ENCODE measurements at regions not wholly inside any gene's neighbourhood (a gene's known extent, or its start where the extent isn't known, plus 50 kb on each side); places are given as distances from the start of the nearest gene placed in this dataset.

DNA sequence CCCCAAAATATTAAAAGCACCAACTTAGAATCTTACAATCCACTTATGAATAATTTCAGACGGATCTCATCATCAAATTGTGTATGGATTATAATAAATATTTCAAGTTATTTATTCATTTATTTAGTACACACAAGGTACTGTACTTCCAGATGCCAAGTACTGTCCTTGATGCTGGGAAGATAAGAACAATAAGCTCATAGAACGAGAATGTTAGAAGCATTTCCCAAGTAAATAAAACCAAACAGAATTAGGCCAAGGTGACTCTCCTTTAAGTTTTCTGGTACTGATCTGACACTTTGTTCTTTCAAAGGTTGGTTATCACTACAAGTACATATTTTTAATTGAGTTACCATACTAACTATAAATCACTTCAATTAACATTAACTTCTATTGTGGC lies 416.1 kb upstream of the ETAA1 start:
- H4K20me1 ChIP-seq (ENCODE audit: insufficient read depth), result no peaks in the 10 kb centered on the region
- no peaks in the 10 kb centered on the region for H3K9me3 ChIP-seq (ENCODE audit: low read length)
- H3K9ac ChIP-seq (ENCODE audit: low read length), result no peak overlapping the region
- H3K4me3 ChIP-seq (ENCODE audit: low read length), result no peak overlapping the region
- H3K36me3 ChIP-seq (ENCODE audit: insufficient read depth, low read length), result no peaks in the 10 kb centered on the region
- H3K9me2 ChIP-seq (ENCODE audit: insufficient read depth, low read length), result no peaks in the 10 kb centered on the region
- no peaks in the 10 kb centered on the region for H3K79me2 ChIP-seq (replicated peaks; ENCODE audit: insufficient read depth, low read length)
- H3F3A ChIP-seq (ENCODE audit: insufficient read depth, low read length, poor library complexity, severe bottlenecking), result no peaks in the 10 kb centered on the region
- H2AFZ ChIP-seq (ENCODE audit: low read depth, low read length), result no peak overlapping the region
- H3K27ac ChIP-seq (ENCODE audit: low read length), result no peak overlapping the region
- no peaks in the 10 kb centered on the region for H3K27me3 ChIP-seq (ENCODE audit: insufficient read depth, low read depth, low read length)
- no peak for TF ChIP-seq POLR2AphosphoS5 (IDR thresholded peaks at IDR 0.05)
- TF ChIP-seq, protein P1, sequence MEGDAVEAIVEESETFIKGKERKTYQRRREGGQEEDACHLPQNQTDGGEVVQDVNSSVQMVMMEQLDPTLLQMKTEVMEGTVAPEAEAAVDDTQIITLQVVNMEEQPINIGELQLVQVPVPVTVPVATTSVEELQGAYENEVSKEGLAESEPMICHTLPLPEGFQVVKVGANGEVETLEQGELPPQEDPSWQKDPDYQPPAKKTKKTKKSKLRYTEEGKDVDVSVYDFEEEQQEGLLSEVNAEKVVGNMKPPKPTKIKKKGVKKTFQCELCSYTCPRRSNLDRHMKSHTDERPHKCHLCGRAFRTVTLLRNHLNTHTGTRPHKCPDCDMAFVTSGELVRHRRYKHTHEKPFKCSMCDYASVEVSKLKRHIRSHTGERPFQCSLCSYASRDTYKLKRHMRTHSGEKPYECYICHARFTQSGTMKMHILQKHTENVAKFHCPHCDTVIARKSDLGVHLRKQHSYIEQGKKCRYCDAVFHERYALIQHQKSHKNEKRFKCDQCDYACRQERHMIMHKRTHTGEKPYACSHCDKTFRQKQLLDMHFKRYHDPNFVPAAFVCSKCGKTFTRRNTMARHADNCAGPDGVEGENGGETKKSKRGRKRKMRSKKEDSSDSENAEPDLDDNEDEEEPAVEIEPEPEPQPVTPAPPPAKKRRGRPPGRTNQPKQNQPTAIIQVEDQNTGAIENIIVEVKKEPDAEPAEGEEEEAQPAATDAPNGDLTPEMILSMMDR (IDR thresholded peaks at IDR 0.05; ENCODE audit: poor library complexity, severe bottlenecking), result no peak
- no peak for TF ChIP-seq EP300 (conservative IDR thresholded peaks at IDR 0.05; ENCODE audit: poor library complexity, severe bottlenecking)
- no peak for TF ChIP-seq SMC3 (conservative IDR thresholded peaks at IDR 0.05; ENCODE audit: poor library complexity)
- TF ChIP-seq TAF1 (IDR thresholded peaks at IDR 0.05; ENCODE audit: low read depth), result no peak
- no peak for TF ChIP-seq MXI1 (conservative IDR thresholded peaks at IDR 0.05; ENCODE audit: poor library complexity, severe bottlenecking)
- TF ChIP-seq, protein P2, sequence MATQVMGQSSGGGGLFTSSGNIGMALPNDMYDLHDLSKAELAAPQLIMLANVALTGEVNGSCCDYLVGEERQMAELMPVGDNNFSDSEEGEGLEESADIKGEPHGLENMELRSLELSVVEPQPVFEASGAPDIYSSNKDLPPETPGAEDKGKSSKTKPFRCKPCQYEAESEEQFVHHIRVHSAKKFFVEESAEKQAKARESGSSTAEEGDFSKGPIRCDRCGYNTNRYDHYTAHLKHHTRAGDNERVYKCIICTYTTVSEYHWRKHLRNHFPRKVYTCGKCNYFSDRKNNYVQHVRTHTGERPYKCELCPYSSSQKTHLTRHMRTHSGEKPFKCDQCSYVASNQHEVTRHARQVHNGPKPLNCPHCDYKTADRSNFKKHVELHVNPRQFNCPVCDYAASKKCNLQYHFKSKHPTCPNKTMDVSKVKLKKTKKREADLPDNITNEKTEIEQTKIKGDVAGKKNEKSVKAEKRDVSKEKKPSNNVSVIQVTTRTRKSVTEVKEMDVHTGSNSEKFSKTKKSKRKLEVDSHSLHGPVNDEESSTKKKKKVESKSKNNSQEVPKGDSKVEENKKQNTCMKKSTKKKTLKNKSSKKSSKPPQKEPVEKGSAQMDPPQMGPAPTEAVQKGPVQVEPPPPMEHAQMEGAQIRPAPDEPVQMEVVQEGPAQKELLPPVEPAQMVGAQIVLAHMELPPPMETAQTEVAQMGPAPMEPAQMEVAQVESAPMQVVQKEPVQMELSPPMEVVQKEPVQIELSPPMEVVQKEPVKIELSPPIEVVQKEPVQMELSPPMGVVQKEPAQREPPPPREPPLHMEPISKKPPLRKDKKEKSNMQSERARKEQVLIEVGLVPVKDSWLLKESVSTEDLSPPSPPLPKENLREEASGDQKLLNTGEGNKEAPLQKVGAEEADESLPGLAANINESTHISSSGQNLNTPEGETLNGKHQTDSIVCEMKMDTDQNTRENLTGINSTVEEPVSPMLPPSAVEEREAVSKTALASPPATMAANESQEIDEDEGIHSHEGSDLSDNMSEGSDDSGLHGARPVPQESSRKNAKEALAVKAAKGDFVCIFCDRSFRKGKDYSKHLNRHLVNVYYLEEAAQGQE (IDR thresholded peaks at IDR 0.05; ENCODE audit: borderline replicate concordance), result no peak
- no peak for TF ChIP-seq RAD21 (conservative IDR thresholded peaks at IDR 0.05)
- no peak for TF ChIP-seq EZH2 (IDR thresholded peaks at IDR 0.05; ENCODE audit: borderline replicate concordance, insufficient read depth, low read length, poor library complexity, severe bottlenecking)
- no peak overlapping the region for H3K4me2 ChIP-seq (ENCODE audit: low read length)

DNA sequence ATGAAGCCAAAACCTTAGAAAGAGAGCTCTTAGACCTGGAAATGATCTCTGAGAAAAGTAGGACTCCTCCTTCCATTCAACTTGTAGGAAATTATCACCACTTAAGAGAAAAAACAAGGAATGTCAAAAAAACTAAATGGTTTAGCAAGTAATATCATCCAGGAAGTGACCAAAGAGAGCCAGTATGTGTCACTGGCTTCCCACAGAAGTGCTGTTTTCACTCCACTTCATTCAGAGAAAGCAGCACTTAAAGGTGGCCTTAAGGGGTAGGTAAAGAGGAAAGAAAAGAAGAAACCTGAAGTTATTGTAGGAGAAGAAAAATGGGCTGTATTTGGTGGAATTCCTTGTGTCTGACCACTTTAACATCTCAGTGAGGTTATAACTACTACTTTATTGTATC lies 414.4 kb upstream of the ETAA1 start:
- Histone ChIP-seq H4K20me1 (ENCODE audit: insufficient read depth) (no peaks in the 10 kb centered on the region), H3K4me2 (ENCODE audit: low read length) (no peak overlapping the region), H3K9me3 (ENCODE audit: low read length) (no peaks in the 10 kb centered on the region), H3K36me3 (ENCODE audit: insufficient read depth, low read length) (no peaks in the 10 kb centered on the region), H3K9me2 (ENCODE audit: insufficient read depth, low read length) (no peaks in the 10 kb centered on the region), H3K79me2 (replicated peaks; ENCODE audit: insufficient read depth, low read length) (no peaks in the 10 kb centered on the region), H3K27ac (ENCODE audit: low read length) (no peak overlapping the region), H3K27me3 (ENCODE audit: insufficient read depth, low read depth, low read length) (no peaks in the 10 kb centered on the region), H3F3A (ENCODE audit: insufficient read depth, low read length, poor library complexity, severe bottlenecking) (no peaks in the 10 kb centered on the region), H3K4me3 (ENCODE audit: low read length) (no peak overlapping the region), H2AFZ (ENCODE audit: low read depth, low read length) (no peak overlapping the region), H3K9ac (ENCODE audit: low read length) (no peak overlapping the region)
- TF ChIP-seq, protein P2 (IDR thresholded peaks at IDR 0.05; ENCODE audit: borderline replicate concordance), result no peak
- no peak for TF ChIP-seq EZH2 (IDR thresholded peaks at IDR 0.05; ENCODE audit: borderline replicate concordance, insufficient read depth, low read length, poor library complexity, severe bottlenecking)
- TF ChIP-seq MXI1 (conservative IDR thresholded peaks at IDR 0.05; ENCODE audit: poor library complexity, severe bottlenecking), result no peak
- TF ChIP-seq RAD21 (conservative IDR thresholded peaks at IDR 0.05), result no peak
- TF ChIP-seq TAF1 (IDR thresholded peaks at IDR 0.05; ENCODE audit: low read depth), result no peak
- TF ChIP-seq POLR2AphosphoS5 (IDR thresholded peaks at IDR 0.05), result no peak
- TF ChIP-seq, protein P1 (IDR thresholded peaks at IDR 0.05; ENCODE audit: poor library complexity, severe bottlenecking), result no peak
- no peak for TF ChIP-seq EP300 (conservative IDR thresholded peaks at IDR 0.05; ENCODE audit: poor library complexity, severe bottlenecking)
- TF ChIP-seq SMC3 (conservative IDR thresholded peaks at IDR 0.05; ENCODE audit: poor library complexity), result no peak
